Common myeloid progenitor, CD34-positive (primary cell): ENCODE measurements at regions not wholly inside any gene's neighbourhood (a gene's known extent, or its start where the extent isn't known, plus 50 kb on each side); places are given as distances from the start of the nearest gene placed in this dataset.

ENCODE experiments used
- CTCF ChIA-PET: fragments of 350-600 bp; sonication (Branson Sonifier 250); formaldehyde crosslinking; loops from one replicate; lab custom pipeline; 2021; ENCODE audit warnings: antibody characterized with exemption; lab: Charles Lee
- POLR2A ChIA-PET: fragments of 350-600 bp; sonication (Branson Sonifier 250); formaldehyde crosslinking; loops from one replicate; lab custom pipeline; 2021; ENCODE audit warnings: antibody characterized with exemption; lab: Charles Lee
- DNase-seq, 3 donors: peaks; one replicate each; pipeline versions ENCODE4 v3.0.0 to v3.0.0-alpha.2; 2013
- H3K27ac ChIP-seq, 2 experiments: 1 replicate in 1 of 2; 2 replicates in 1 of 2; pipeline ENCODE4 v1.7.0; 2013; ENCODE audit warnings: inconsistent platforms in 2 of 2, low read length in 2 of 2, mild to moderate bottlenecking in 2 of 2, low read depth in 1 of 2, moderate library complexity in 1 of 2; ENCODE audit not compliant: severe bottlenecking in 2 of 2, insufficient read depth in 1 of 2, poor library complexity in 1 of 2
- H3K27me3 ChIP-seq, 5 experiments: replicated peaks in 2 of 5; 1 replicate in 3 of 5; 2 replicates in 2 of 5; pipeline versions ENCODE4 v1.6.1 to v1.7.0; 2013; ENCODE audit warnings: low read length in 4 of 5, mild to moderate bottlenecking in 2 of 5, moderate library complexity in 2 of 5, inconsistent platforms in 1 of 5; ENCODE audit not compliant: insufficient read depth in 5 of 5, control insufficient read depth in 4 of 5
- H3K36me3 ChIP-seq, 4 experiments: 1 replicate in 2 of 4; 2 replicates in 2 of 4; pipeline versions ENCODE4 v1.6.1 to v1.7.0; 2013; ENCODE audit warnings: low read length in 3 of 4, control low read depth in 1 of 4, mild to moderate bottlenecking in 1 of 4; ENCODE audit not compliant: control insufficient read depth in 4 of 4, insufficient read depth in 4 of 4
- H3K4me1 ChIP-seq, 4 experiments: 1 replicate in 3 of 4; 2 replicates in 1 of 4; pipeline versions ENCODE4 v1.6.1 to v1.7.1; 2013; ENCODE audit warnings: low read length in 3 of 4, mild to moderate bottlenecking in 3 of 4, control low read depth in 1 of 4, inconsistent platforms in 1 of 4, moderate library complexity in 1 of 4; ENCODE audit not compliant: control insufficient read depth in 4 of 4, insufficient read depth in 4 of 4; ENCODE audit errors: control extremely low read depth in 1 of 4
- H3K4me3 ChIP-seq, 7 experiments: 1 replicate in 4 of 7; 2 replicates in 3 of 7; pipeline versions ENCODE4 v1.5.1 to v1.7.0; 2013; ENCODE audit warnings: mild to moderate bottlenecking in 7 of 7, low read length in 6 of 7, moderate library complexity in 6 of 7, inconsistent platforms in 2 of 7, low read depth in 2 of 7, control low read depth in 1 of 7; ENCODE audit not compliant: insufficient read depth in 4 of 7, control insufficient read depth in 1 of 7; ENCODE audit errors: extremely low read depth in 1 of 7
- H3K9me3 ChIP-seq, 5 experiments: 1 replicate in 4 of 5; 2 replicates in 1 of 5; pipeline versions ENCODE4 v1.6.1 to v1.7.1; 2013; ENCODE audit warnings: low read length in 4 of 5, mild to moderate bottlenecking in 2 of 5, inconsistent platforms in 1 of 5, low read depth in 1 of 5, moderate library complexity in 1 of 5; ENCODE audit not compliant: control insufficient read depth in 4 of 5, insufficient read depth in 2 of 5; ENCODE audit errors: control extremely low read depth in 1 of 5
- WGBS: methylation state at CpG from one replicate; pipeline ENCODE4 v1.1.5; 2013; ENCODE audit not compliant: insufficient coverage; 5-methylcytosine and 5-hydroxymethylcytosine counted together

DNA sequence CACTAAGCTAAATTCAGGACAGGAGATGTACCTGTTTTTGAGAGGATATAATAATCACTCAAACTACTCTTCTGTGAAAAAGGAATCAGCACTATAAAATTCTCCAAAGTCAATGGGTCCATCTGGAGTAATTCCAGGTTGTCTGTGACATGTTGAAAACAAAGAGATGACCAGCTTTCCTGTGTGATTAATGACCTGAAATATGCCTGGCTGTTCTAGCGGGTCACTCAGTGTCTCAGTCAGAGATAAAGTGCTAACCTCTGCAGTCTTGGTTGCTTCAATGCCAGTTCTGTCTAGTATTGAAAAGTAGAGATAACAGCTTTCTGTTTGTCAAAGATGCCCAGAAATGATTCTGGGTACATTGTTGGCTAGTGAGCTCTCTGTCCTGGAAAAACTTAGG is 722.6 kb upstream of the TENM4 start:
- Histone ChIP-seq H3K4me1 (no peaks in the 10 kb centered on the region), H3K27ac (no peak overlapping the region), H3K27me3 (no peaks in the 10 kb centered on the region), H3K9me3 (no peaks in the 10 kb centered on the region), H3K36me3 (no peaks in the 10 kb centered on the region), H3K4me3 (no peak overlapping the region)
- no peak for DNase-seq
- WGBS = 89% methylated on average over 1 of the region's 1 CpG
- ChIA-PET POLR2A (no interaction called here), CTCF (no interaction called here)

DNA sequence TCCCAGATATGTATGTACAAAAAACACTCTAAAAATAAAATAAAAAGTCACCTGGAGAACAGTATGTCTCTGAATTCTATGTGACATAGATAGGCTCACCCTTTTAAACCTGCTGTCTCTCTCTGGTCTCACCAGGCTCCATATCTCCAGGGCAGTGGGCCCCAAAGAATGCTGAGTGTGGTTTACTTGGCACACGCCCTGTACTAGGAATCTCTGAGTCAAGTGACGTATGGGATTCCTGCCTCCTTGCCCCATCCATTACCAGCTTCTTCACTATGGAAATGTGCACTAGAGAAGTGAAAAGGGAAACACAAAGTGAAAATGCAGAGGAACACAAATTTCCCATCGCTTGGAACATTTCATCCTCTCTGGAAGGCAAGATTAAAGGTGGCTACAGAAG is 722.2 kb upstream of the TENM4 start:
- Histone ChIP-seq H3K27me3 (no peaks in the 10 kb centered on the region), H3K27ac (no peak overlapping the region), H3K36me3 (no peaks in the 10 kb centered on the region), H3K4me1 (no peaks in the 10 kb centered on the region), H3K9me3 (no peaks in the 10 kb centered on the region), H3K4me3 (no peak overlapping the region)
- ChIA-PET POLR2A (no interaction called here), CTCF (no interaction called here)
- 95% methylated on average over 3 of the region's 3 CpGs for WGBS
- no peak for DNase-seq

DNA sequence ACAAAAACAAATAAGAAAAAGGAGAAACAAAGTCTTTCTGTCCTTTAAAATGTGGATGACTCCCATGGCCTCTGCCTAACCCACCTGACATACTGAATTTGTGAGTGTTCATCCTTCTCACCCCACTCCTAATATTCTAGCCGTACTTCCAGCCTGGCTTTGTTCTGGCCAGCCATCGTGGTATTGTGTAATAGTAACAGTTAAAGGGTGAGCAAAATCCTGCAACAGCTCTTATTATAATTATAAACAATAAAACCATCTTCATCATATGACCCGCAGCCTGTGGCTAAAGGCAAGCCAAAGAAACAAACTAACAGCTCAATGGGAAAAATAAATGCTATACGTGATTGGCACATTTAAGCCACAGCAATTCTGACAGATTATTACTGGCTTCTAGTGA is 721.6 kb upstream of the TENM4 start:
- no peak overlapping the region for H3K4me3 ChIP-seq
- CTCF ChIA-PET = no interaction called here
- H3K36me3 ChIP-seq = no peaks in the 10 kb centered on the region
- 88% methylated on average over 1 of the region's 4 CpGs for WGBS
- no peaks in the 10 kb centered on the region for H3K27me3 ChIP-seq
- no peak for DNase-seq
- no peak overlapping the region for H3K27ac ChIP-seq
- POLR2A ChIA-PET = no interaction called here
- H3K9me3 ChIP-seq = no peaks in the 10 kb centered on the region
- no peaks in the 10 kb centered on the region for H3K4me1 ChIP-seq

DNA sequence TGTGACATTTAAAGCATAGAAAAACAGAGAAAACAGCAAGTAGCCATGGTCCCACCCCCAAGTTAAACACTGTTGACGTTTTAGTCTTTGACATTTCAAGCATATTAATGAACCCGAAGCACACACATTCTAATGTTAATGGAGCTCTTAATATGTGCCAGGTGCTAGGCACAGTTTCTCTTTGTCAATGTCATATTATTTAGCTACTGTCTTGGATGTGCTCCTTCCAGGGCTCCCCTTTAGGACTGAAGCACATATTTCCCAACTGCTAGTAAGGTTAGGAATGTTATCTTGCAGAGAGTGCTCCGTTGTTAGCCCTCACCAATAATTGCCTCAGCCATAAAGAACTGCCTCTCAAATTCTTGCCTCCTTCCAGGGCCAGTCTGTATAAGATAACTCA is 716.6 kb upstream of the TENM4 start:
- Histone ChIP-seq H3K9me3 (peaks cover 0 to 1% (median 0%) of the 10 kb centered on the region in 5 experiments), H3K4me1 (no peaks in the 10 kb centered on the region), H3K27ac (no peak overlapping the region), H3K36me3 (no peaks in the 10 kb centered on the region), H3K27me3 (no peaks in the 10 kb centered on the region), H3K4me3 (no peak overlapping the region)
- CTCF ChIA-PET = no interaction called here
- DNase-seq = no peak
- WGBS = 68% methylated on average over 2 of the region's 3 CpGs
- POLR2A ChIA-PET = no interaction called here

DNA sequence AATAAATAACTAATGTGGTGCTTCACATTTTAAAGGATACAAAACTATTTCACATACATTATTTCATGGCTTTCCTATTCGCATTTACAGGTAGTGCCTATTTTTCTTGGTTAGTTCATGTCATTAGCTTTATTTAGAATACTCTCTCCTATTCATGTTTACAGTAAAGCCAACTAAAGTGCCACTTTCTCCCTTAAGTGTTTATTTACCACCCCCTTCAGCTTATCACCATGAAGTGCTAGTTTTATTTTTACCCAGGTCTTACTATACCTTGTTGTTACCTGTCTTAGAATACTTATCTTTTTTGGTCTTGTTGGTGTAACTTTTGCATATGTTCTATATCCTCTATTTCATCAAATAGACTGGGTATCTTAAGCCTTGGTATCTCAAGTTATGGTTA is 715.2 kb upstream of the TENM4 start:
- Histone ChIP-seq H3K27me3 (no peaks in the 10 kb centered on the region), H3K4me3 (no peak overlapping the region), H3K27ac (no peak overlapping the region), H3K9me3 (peaks cover 0 to 1% (median 0%) of the 10 kb centered on the region in 5 experiments), H3K4me1 (no peaks in the 10 kb centered on the region), H3K36me3 (no peaks in the 10 kb centered on the region)
- POLR2A ChIA-PET = no interaction called here
- no CpG with 5 or more reads among the region's 1 CpG for WGBS
- CTCF ChIA-PET = interaction anchor here (0.6 kb wide), 1 partner anchor 24 kb away, joined by 3 read pairs; no protein-coding TSS in a partner anchor
- no peak for DNase-seq

DNA sequence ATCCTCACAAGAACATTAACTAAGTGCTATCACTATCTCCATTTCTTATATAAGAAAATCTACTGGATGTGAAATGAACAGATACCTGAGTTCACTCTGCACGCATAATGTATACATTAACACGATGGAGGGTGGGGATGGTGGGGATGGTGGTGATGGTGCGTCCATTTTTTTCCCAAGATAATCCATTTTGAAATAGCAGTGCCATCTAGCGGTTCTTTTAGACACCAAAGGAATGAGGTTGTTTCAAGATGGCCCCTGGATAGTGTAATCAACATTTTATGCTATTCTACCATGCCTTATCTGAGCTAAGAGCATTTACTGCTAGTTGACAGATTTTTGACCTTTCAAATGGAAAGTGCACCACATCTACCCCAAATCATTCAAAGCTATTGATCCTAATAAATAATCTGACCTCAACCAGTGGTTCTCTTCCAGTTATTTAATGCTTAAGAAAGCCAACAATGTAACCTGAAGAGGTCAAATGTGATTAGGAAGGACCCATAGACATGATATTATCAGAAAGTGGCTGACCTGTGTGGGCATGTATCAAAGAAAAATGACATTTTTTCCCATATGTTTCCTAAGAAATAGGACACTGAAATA is 714.7 kb upstream of the TENM4 start:
- ChIA-PET POLR2A (no interaction called here), CTCF (interaction anchor here (0.6 kb wide), 2 partner anchors 24 to 1520 kb away, joined by 3 read pairs; no protein-coding TSS in a partner anchor)
- Histone ChIP-seq H3K4me3 (no peak overlapping the region), H3K27me3 (no peaks in the 10 kb centered on the region), H3K27ac (no peak overlapping the region), H3K9me3 (peaks cover 0 to 1% (median 0%) of the 10 kb centered on the region in 5 experiments), H3K36me3 (no peaks in the 10 kb centered on the region), H3K4me1 (no peaks in the 10 kb centered on the region)
- DNase-seq = no peak
- WGBS = 18% methylated on average over 3 of the region's 4 CpGs

DNA sequence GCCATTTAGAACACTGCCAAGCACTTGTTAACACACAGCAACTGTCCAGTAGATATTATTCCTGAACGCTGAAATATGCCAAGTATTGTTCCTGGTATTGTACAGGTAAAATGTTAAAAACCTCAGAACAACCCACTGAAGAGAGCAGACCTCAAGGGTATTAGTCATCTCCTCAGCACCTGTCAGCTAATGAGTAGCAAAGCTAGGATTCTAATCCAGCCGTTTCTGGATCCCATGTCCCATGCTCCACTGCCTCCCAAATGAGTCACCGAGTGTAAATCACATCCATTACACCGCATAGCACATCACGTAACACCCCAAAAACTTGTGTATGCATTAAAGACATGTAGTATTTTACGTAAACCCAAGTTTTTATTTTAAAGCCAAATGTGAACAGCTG is 705.4 kb upstream of the TENM4 start:
- 83% methylated on average over 1 of the region's 6 CpGs for WGBS
- no peaks in the 10 kb centered on the region for H3K27me3 ChIP-seq
- H3K9me3 ChIP-seq = no peaks in the 10 kb centered on the region
- no peak overlapping the region for H3K4me3 ChIP-seq
- no peaks in the 10 kb centered on the region for H3K4me1 ChIP-seq
- ChIA-PET CTCF (no interaction called here), POLR2A (no interaction called here)
- no peak for DNase-seq
- no peak overlapping the region for H3K27ac ChIP-seq
- no peaks in the 10 kb centered on the region for H3K36me3 ChIP-seq
